ENCODE measurements at regions not wholly inside any gene's neighbourhood (a gene's known extent, or its start where the extent isn't known, plus 50 kb on each side); places are given as distances from the start of the nearest gene placed in this dataset.

DNA sequence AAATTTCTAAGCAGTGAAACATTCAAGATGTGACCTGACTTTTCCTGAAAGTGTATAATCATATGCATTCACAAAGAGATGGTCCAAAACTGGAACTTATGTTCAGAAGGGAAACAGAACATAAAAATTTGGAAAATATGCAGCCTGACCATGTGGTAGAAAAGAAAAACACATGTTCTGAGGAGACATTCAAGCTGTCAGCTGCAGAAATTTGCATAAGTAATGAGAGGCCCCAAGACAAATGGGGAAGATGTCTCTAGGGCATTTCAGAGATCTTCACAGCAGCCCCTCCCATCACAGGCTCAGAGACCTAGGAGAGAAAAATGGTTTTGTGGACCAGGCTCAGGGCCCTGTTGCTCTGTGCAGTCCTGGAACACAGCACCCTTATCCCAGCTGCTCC is 123.8 kb downstream of the RPIA start:
- intact Hi-C loops (cut with DNase I; ENCODE audit: low total_unique reads) (no loop called here), in situ Hi-C loops (cut with MboI; ENCODE audit: low sequenced_read_pairs in 4 of 4) (no loop called here)
- ATAC-seq (no peak), DNase-seq (no peak)
- Histone ChIP-seq H3K27me3 (no peaks in the 10 kb centered on the region), H3K36me3 (no peaks in the 10 kb centered on the region), H3K9me3 (no peaks in the 10 kb centered on the region), H3K4me1 (no peaks in the 10 kb centered on the region), H3K4me3 (no peak overlapping the region), H3K27ac (no peak overlapping the region)
- TF ChIP-seq POLR2A (IDR thresholded peaks at IDR 0.05): no peak
- TF ChIP-seq, protein P1, sequence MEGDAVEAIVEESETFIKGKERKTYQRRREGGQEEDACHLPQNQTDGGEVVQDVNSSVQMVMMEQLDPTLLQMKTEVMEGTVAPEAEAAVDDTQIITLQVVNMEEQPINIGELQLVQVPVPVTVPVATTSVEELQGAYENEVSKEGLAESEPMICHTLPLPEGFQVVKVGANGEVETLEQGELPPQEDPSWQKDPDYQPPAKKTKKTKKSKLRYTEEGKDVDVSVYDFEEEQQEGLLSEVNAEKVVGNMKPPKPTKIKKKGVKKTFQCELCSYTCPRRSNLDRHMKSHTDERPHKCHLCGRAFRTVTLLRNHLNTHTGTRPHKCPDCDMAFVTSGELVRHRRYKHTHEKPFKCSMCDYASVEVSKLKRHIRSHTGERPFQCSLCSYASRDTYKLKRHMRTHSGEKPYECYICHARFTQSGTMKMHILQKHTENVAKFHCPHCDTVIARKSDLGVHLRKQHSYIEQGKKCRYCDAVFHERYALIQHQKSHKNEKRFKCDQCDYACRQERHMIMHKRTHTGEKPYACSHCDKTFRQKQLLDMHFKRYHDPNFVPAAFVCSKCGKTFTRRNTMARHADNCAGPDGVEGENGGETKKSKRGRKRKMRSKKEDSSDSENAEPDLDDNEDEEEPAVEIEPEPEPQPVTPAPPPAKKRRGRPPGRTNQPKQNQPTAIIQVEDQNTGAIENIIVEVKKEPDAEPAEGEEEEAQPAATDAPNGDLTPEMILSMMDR (IDR thresholded peaks at IDR 0.05 in 4 of 5, conservative IDR thresholded peaks at IDR 0.05 in 1 of 5): no peak

DNA sequence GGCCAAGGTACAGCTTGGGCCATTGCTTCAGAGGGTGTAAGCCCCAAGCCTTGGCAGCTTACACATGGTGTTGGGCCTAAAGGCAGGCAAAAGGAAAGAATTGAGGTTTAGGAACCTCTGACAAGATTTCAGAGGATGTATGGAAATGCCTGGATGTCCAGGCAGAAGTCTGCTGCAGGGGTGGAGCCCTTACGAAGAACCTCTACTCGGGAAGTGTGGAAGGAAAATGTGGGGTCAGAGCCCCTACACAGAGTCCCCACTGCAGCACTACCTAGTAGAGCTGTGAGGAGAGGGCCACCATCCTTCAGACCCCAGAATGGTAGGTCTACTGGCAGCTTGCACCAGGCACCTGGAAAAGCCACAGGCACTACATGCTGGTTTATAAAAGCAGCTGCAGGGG is 124.2 kb downstream of the RPIA start:
- no peak overlapping the region for H3K27ac ChIP-seq
- ATAC-seq: no peak
- TF ChIP-seq, protein P1 (IDR thresholded peaks at IDR 0.05 in 4 of 5, conservative IDR thresholded peaks at IDR 0.05 in 1 of 5): no peak
- TF ChIP-seq POLR2A (IDR thresholded peaks at IDR 0.05): no peak
- H3K36me3 ChIP-seq: no peaks in the 10 kb centered on the region
- H3K9me3 ChIP-seq: no peaks in the 10 kb centered on the region
- H3K27me3 ChIP-seq: no peaks in the 10 kb centered on the region
- in situ Hi-C loops (cut with MboI; ENCODE audit: low sequenced_read_pairs in 4 of 4) (no loop called here), intact Hi-C loops (cut with DNase I; ENCODE audit: low total_unique reads) (no loop called here)
- no peaks in the 10 kb centered on the region for H3K4me1 ChIP-seq
- H3K4me3 ChIP-seq: no peak overlapping the region
- no peak for DNase-seq

DNA sequence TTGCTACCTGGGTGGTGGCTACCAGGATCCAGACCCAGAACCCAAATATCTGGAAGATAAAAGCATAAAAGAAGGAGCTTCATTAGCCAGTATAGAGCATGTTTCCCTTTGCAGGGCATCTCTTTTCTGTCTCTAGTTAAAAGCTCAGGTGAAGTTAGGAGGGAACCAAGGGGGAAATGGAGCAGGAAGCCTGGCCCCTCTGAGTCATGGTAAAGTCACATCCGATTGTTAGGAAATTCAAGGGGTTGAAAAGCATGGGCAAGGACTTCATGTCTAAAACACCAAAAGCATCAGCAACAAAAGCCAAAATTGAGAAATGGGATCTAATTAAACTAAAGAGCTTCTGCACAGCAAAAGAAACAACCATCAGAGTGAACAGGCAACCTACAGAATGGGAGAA is 126.9 kb downstream of the RPIA start:
- Histone ChIP-seq H3K36me3 (no peaks in the 10 kb centered on the region), H3K4me1 (no peaks in the 10 kb centered on the region), H3K9me3 (no peaks in the 10 kb centered on the region), H3K27me3 (no peaks in the 10 kb centered on the region), H3K27ac (no peak overlapping the region), H3K4me3 (no peak overlapping the region)
- ATAC-seq: no peak
- TF ChIP-seq, protein P1 (IDR thresholded peaks at IDR 0.05 in 4 of 5, conservative IDR thresholded peaks at IDR 0.05 in 1 of 5): no peak
- TF ChIP-seq POLR2A (IDR thresholded peaks at IDR 0.05): no peak
- in situ Hi-C loops (cut with MboI; ENCODE audit: low sequenced_read_pairs in 4 of 4): no loop called here
- intact Hi-C loops (cut with DNase I; ENCODE audit: low total_unique reads): no loop called here
- DNase-seq: no peak

DNA sequence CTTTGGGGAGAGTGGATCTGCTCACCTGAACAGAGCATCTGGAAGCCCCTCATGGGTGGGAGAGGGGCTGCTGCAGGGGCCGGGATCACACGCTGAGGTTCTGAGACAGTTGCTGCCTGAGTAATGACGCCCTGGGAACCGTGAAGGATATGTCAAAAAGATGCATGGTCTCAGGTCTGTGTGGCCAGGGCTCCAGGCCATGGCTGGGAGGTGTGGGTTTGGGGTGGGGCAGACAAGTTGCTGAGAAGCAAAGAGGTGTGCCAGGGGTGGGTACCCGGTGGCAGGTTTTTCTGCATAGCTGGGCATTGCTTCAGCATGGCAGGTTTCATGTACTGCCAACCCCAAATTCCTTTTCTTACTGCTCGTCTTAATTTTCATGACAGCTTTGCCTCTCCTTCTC is 133.5 kb downstream of the RPIA start:
- DNase-seq: no peak
- Histone ChIP-seq H3K27ac (no peak overlapping the region), H3K27me3 (peaks cover 0 to 3% (median 3%) of the 10 kb centered on the region in 3 donors), H3K9me3 (no peaks in the 10 kb centered on the region), H3K36me3 (no peaks in the 10 kb centered on the region), H3K4me1 (no peaks in the 10 kb centered on the region), H3K4me3 (no peak overlapping the region)
- TF ChIP-seq, protein P1 (IDR thresholded peaks at IDR 0.05 in 4 of 5, conservative IDR thresholded peaks at IDR 0.05 in 1 of 5): no peak
- no peak for TF ChIP-seq POLR2A (IDR thresholded peaks at IDR 0.05)
- intact Hi-C loops (cut with DNase I; ENCODE audit: low total_unique reads): no loop called here
- in situ Hi-C loops (cut with MboI; ENCODE audit: low sequenced_read_pairs in 4 of 4): no loop called here
- no peak for ATAC-seq

DNA sequence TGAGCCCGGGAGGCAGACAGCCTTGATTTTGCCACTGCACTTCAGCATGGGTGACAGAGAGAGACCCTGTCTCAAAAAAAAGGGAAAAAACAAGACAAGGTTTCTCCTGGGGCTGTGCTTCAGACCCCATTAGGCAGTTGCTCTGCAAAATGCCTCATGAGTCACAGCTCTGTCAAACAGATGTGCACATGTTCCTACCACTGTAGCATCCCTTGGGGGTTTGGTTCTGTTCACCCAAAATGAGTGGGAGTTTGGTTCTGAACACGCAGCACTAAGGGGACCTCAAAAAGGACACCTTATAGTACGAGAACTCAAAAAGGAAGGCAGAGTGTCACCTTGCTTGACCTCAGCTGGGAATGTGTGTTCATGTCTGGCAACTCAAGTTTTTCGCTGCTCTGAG is 134.9 kb downstream of the RPIA start:
- intact Hi-C loops (cut with DNase I; ENCODE audit: low total_unique reads): no loop called here

More for the DNA sequence above, 134.9 kb downstream of the RPIA start:
- no peak overlapping the region for H3K4me3 ChIP-seq
- no peaks in the 10 kb centered on the region for H3K4me1 ChIP-seq
- TF ChIP-seq POLR2A (IDR thresholded peaks at IDR 0.05): no peak
- TF ChIP-seq, protein P1 (IDR thresholded peaks at IDR 0.05 in 4 of 5, conservative IDR thresholded peaks at IDR 0.05 in 1 of 5): no peak
- in situ Hi-C loops (cut with MboI; ENCODE audit: low sequenced_read_pairs in 4 of 4): no loop called here
- no peak for DNase-seq
- no peaks in the 10 kb centered on the region for H3K9me3 ChIP-seq
- no peaks in the 10 kb centered on the region for H3K36me3 ChIP-seq
- no peak for ATAC-seq
- H3K27ac ChIP-seq: no peak overlapping the region
- H3K27me3 ChIP-seq: peaks cover 0 to 3% (median 3%) of the 10 kb centered on the region in 3 donors

All from gastrocnemius medialis (tissue), 4 donors.